Endodermal cell (in vitro differentiated cells): ENCODE measurements at regions not wholly inside any gene's neighbourhood (a gene's known extent, or its start where the extent isn't known, plus 50 kb on each side); places are given as distances from the start of the nearest gene placed in this dataset.

Experiments used
- DNase-seq: peaks from one replicate; pipeline ENCODE4 v3.0.0-alpha.2; 2017
- H3K27ac ChIP-seq: 2 replicates; pipeline ENCODE4 v1.5.1; 2013; ENCODE audit warnings: mild to moderate bottlenecking, low read depth, low read length, moderate library complexity
- H3K27me3 ChIP-seq: 2 replicates; pipeline ENCODE4 v1.6.1; 2013; ENCODE audit warnings: mild to moderate bottlenecking, low read length, moderate library complexity; ENCODE audit not compliant: insufficient read depth, control insufficient read depth, poor library complexity, severe bottlenecking
- H3K36me3 ChIP-seq: 2 replicates; pipeline ENCODE4 v1.7.0; 2013; ENCODE audit warnings: mild to moderate bottlenecking, low read length, moderate library complexity; ENCODE audit not compliant: control insufficient read depth, insufficient read depth
- H3K4me1 ChIP-seq: one replicate; pipeline ENCODE4 v1.7.0; 2013; ENCODE audit warnings: low read length; ENCODE audit not compliant: control insufficient read depth, insufficient read depth
- H3K4me3 ChIP-seq: 2 replicates; pipeline ENCODE4 v1.5.1; 2013; ENCODE audit warnings: mild to moderate bottlenecking, low read length, moderate library complexity
- H3K9ac ChIP-seq: 2 replicates; pipeline ENCODE4 v1.6.1; 2013; ENCODE audit warnings: mild to moderate bottlenecking, low read length, moderate library complexity; ENCODE audit not compliant: poor library complexity, severe bottlenecking; ENCODE audit errors: extremely low read depth
- H3K9me3 ChIP-seq: 2 replicates; pipeline ENCODE4 v1.6.1; 2013; ENCODE audit warnings: mild to moderate bottlenecking, low read length, moderate library complexity; ENCODE audit not compliant: control insufficient read depth
- H3K27ac Mint-ChIP-seq: 2 replicates; pipeline ENCODE4 v1.8.0; 2020; ENCODE audit warnings: mixed read lengths
- H3K27me3 Mint-ChIP-seq: 2 replicates; pipeline ENCODE4 v1.8.0; 2021; ENCODE audit warnings: mild to moderate bottlenecking, mixed read lengths; ENCODE audit not compliant: insufficient read depth
- H3K36me3 Mint-ChIP-seq: 2 replicates; pipeline ENCODE4 v1.8.0; 2020; ENCODE audit warnings: low read depth, mixed read lengths
- H3K4me1 Mint-ChIP-seq: 2 replicates; pipeline ENCODE4 v1.8.0; 2020; ENCODE audit warnings: mixed read lengths
- H3K4me3 Mint-ChIP-seq: 2 replicates; pipeline ENCODE4 v1.8.0; 2020; ENCODE audit warnings: mild to moderate bottlenecking, moderate library complexity, mixed read lengths
- H3K9me3 Mint-ChIP-seq: 2 replicates; pipeline ENCODE4 v1.8.0; 2020; ENCODE audit warnings: mild to moderate bottlenecking, mixed read lengths
- WGBS, 2 experiments: methylation state at CpG; one replicate each; pipeline versions ENCODE4 v1.1.5 to v1.1.7; 2013; ENCODE audit warnings: missing lambda C conversion rate in 2 of 2, mixed read lengths in 1 of 2; ENCODE audit not compliant: insufficient coverage in 1 of 2, insufficient read length in 1 of 2; 5-methylcytosine and 5-hydroxymethylcytosine counted together
- TF ChIP-seq, protein P1 (sequence below): fragments of 200-600 bp; sonication (generic); conservative IDR thresholded peaks from 2 replicates; pipeline ENCODE4 v1.5.0; 2021; ENCODE audit warnings: antibody characterized with exemption, mild to moderate bottlenecking

DNA sequence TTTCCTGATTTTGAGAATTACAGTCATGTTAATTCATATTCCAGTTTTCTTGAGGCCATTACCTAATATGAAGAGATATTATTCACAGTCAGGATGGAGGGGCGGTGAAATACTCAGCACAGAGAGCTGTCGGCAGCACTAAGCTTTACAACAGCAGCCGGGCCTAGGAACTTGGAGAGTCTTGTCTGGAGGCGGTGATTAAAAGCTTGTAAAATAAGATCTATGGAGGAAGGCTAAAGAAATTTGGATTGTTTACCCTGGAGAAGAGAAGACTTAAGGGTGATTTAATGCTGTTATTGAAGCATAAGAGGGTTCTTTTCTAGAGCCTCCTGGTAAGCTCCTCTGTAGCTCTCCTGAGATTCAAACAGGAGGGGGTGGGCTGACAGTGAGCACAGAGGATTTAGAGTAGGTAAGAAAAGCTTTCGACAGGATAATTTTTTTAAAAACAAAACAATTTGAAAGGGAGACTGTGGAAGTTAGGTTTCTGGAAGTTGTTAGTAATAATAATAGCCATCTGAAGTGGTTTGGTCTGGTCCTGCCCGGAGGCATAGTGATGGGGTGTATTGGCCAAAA lies 406.3 kb upstream of the ADAMTSL1 start:
- no peak overlapping the region for H3K27ac ChIP-seq
- no peaks in the 10 kb centered on the region for H3K36me3 Mint-ChIP-seq
- no peaks in the 10 kb centered on the region for H3K4me1 Mint-ChIP-seq
- H3K9me3 ChIP-seq = no peaks in the 10 kb centered on the region
- DNase-seq = no peak
- H3K27me3 ChIP-seq = peaks cover 62% of the 10 kb centered on the region
- no peak overlapping the region for H3K4me3 ChIP-seq
- no peak overlapping the region for H3K27ac Mint-ChIP-seq
- TF ChIP-seq, protein P1, sequence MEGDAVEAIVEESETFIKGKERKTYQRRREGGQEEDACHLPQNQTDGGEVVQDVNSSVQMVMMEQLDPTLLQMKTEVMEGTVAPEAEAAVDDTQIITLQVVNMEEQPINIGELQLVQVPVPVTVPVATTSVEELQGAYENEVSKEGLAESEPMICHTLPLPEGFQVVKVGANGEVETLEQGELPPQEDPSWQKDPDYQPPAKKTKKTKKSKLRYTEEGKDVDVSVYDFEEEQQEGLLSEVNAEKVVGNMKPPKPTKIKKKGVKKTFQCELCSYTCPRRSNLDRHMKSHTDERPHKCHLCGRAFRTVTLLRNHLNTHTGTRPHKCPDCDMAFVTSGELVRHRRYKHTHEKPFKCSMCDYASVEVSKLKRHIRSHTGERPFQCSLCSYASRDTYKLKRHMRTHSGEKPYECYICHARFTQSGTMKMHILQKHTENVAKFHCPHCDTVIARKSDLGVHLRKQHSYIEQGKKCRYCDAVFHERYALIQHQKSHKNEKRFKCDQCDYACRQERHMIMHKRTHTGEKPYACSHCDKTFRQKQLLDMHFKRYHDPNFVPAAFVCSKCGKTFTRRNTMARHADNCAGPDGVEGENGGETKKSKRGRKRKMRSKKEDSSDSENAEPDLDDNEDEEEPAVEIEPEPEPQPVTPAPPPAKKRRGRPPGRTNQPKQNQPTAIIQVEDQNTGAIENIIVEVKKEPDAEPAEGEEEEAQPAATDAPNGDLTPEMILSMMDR = no peak
- H3K9ac ChIP-seq = no peak overlapping the region
- H3K36me3 ChIP-seq = no peaks in the 10 kb centered on the region
- WGBS, 2 experiments = 94 to 95% methylated on average over 3 to 6 of the region's 6 CpGs
- H3K27me3 Mint-ChIP-seq = peaks cover 28% of the 10 kb centered on the region
- no peaks in the 10 kb centered on the region for H3K4me1 ChIP-seq
- no peak overlapping the region for H3K4me3 Mint-ChIP-seq
- no peaks in the 10 kb centered on the region for H3K9me3 Mint-ChIP-seq

DNA sequence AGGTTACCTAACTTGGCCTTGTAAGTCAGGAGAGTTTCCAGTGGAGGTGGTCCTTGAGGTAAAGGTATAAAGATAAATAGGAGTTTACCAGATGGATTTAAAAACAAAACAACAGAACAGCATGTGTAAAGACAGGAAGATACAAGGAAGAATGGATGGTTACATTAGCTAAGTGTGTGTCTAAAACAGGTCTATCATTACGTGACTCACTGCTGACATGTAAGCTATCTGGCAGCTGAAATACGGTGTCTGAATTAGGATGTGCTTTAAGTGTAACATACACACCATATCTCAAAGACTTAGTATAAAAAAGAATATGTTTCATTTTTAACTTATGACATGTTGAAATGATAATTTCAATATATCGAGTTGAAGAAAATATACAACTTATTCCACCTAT lies 405.1 kb upstream of the ADAMTSL1 start:
- Mint-ChIP-seq H3K27ac (no peak overlapping the region), H3K9me3 (no peaks in the 10 kb centered on the region), H3K4me1 (no peaks in the 10 kb centered on the region), H3K36me3 (no peaks in the 10 kb centered on the region), H3K27me3 (peaks cover 30% of the 10 kb centered on the region), H3K4me3 (no peak overlapping the region)
- H3K4me3 ChIP-seq = no peak overlapping the region
- TF ChIP-seq, protein P1 = no peak
- peaks cover 63% of the 10 kb centered on the region for H3K27me3 ChIP-seq
- no peaks in the 10 kb centered on the region for H3K36me3 ChIP-seq
- no peaks in the 10 kb centered on the region for H3K9me3 ChIP-seq
- no peak overlapping the region for H3K9ac ChIP-seq
- H3K27ac ChIP-seq = no peak overlapping the region
- WGBS, 2 experiments = 85% methylated on average over 2 of the region's 3 CpGs; no CpG with 5 or more reads in 1 of the 2 experiments
- H3K4me1 ChIP-seq = no peaks in the 10 kb centered on the region
- no peak for DNase-seq

- Histone ChIP-seq H3K27me3 (peaks cover 85% of the 10 kb centered on the region), H3K36me3 (no peaks in the 10 kb centered on the region), H3K9ac (no peak overlapping the region), H3K27ac (no peak overlapping the region), H3K9me3 (no peaks in the 10 kb centered on the region), H3K4me1 (no peaks in the 10 kb centered on the region), H3K4me3 (no peak overlapping the region)
- no peaks in the 10 kb centered on the region for H3K36me3 Mint-ChIP-seq
- no peaks in the 10 kb centered on the region for H3K4me1 Mint-ChIP-seq
- no peak overlapping the region for H3K27ac Mint-ChIP-seq
- no peak overlapping the region for H3K4me3 Mint-ChIP-seq
- TF ChIP-seq, protein P1 = no peak
- DNase-seq = no peak
- no peaks in the 10 kb centered on the region for H3K9me3 Mint-ChIP-seq
- 95 to 100% methylated on average over 4 to 6 of the region's 6 CpGs for WGBS, 2 experiments
- H3K27me3 Mint-ChIP-seq = peaks cover 46% of the 10 kb centered on the region
These were observed 402.3 kb upstream of the ADAMTSL1 start for GRCh38 chr9:18071651-18072060.
